Esophagus muscularis mucosa (tissue), 4 donors: ENCODE measurements at regions not wholly inside any gene's neighbourhood (a gene's known extent, or its start where the extent isn't known, plus 50 kb on each side); places are given as distances from the start of the nearest gene placed in this dataset.

Experiments
- DNase-seq: peaks from one replicate; pipeline ENCODE4 v3.0.0-alpha.2; 2017; ENCODE audit errors: extremely low spot score
- H3K27ac ChIP-seq, 4 donors: fragments of 200-600 bp; sonication (generic); replicated peaks in 1 of 4; 1 replicate in 3 of 4; 2 replicates in 1 of 4; pipeline ENCODE4 v1.5.1; 2016 to 2019; ENCODE audit warnings: mild to moderate bottlenecking in 1 of 4
- H3K27me3 ChIP-seq, 4 donors: fragments of 200-600 bp; sonication (generic); one replicate each; pipeline versions ENCODE4 v1.5.1 to v1.6.0; 2016 to 2019
- H3K36me3 ChIP-seq, 4 donors: fragments of 200-600 bp; sonication (generic); one replicate each; pipeline ENCODE4 v1.5.1; 2016 to 2019
- H3K4me1 ChIP-seq, 4 donors: fragments of 200-600 bp; sonication (generic); one replicate each; pipeline ENCODE4 v1.5.1; 2016 to 2019
- H3K4me3 ChIP-seq, 4 donors: fragments of 200-600 bp; sonication (generic); 1 replicate in 2 of 4; 2 replicates in 2 of 4; pipeline ENCODE4 v1.5.1; 2016 to 2019; ENCODE audit warnings: mild to moderate bottlenecking in 4 of 4, moderate library complexity in 1 of 4
- H3K9me3 ChIP-seq, 4 donors: fragments of 200-600 bp; sonication (generic); 1 replicate in 3 of 4; 2 replicates in 1 of 4; pipeline ENCODE4 v1.5.1; 2016 to 2019
- CTCF ChIP-seq, 3 experiments: fragments of 200-600 bp in 2 of 3; fragments of 450-650 bp in 1 of 3; sonication (generic) in 2 of 3; IDR thresholded peaks; one replicate each; pipeline ENCODE4 v1.5.1; 2017 to 2019; ENCODE audit warnings: antibody characterized with exemption in 3 of 3, mild to moderate bottlenecking in 2 of 3, moderate library complexity in 1 of 3
- EP300 ChIP-seq: sonication (generic); formaldehyde crosslinking; IDR thresholded peaks from one replicate; pipeline ENCODE4 v1.6.1; 2017; ENCODE audit warnings: antibody characterized with exemption
- POLR2A ChIP-seq: fragments of 450-650 bp; IDR thresholded peaks from one replicate; pipeline ENCODE4 v1.6.1; 2017; ENCODE audit warnings: antibody characterized with exemption, moderate library complexity, mild to moderate bottlenecking, low read depth
- POLR2AphosphoS5 ChIP-seq, 2 donors: sonication (generic); formaldehyde crosslinking; IDR thresholded peaks; one replicate each; pipeline ENCODE4 v1.6.1; 2017; ENCODE audit warnings: antibody characterized with exemption in 2 of 2
- WGBS: methylation state at CpG from one replicate; pipeline ENCODE4 v1.1.5; 2018; 5-methylcytosine and 5-hydroxymethylcytosine counted together
- intact Hi-C: fragments of 100-400 bp; cut with DNase I; formaldehyde crosslinking; loops from one replicate; pipeline ENCODE4 v1.15.1; 2023

GRCh38 chr18:37900326-37900725, 334.7 kb upstream of the CELF4 start:
- H3K27me3 ChIP-seq = no peaks in the 10 kb centered on the region
- 58% methylated on average over 2 of the region's 2 CpGs for WGBS
- intact Hi-C loops = no loop called here

GRCh38 chr18:37889963-37890362, 324.4 kb upstream of the CELF4 start:
- H3K27ac ChIP-seq = no peak overlapping the region
- H3K27me3 ChIP-seq = no peaks in the 10 kb centered on the region
- 72% methylated on average over 5 of the region's 5 CpGs for WGBS
- H3K4me3 ChIP-seq = no peak overlapping the region
- no peak for TF ChIP-seq CTCF (IDR thresholded peaks at IDR 0.05)
- TF ChIP-seq POLR2AphosphoS5 (IDR thresholded peaks at IDR 0.05) = no peak
- TF ChIP-seq POLR2A = no peak
- no peak for TF ChIP-seq EP300
- intact Hi-C loops = loop anchor here (10.0 kb wide), 1 partner anchor 185 kb away; no protein-coding TSS in a partner anchor
- H3K36me3 ChIP-seq = no peaks in the 10 kb centered on the region
- no peak for DNase-seq
- no peaks in the 10 kb centered on the region for H3K4me1 ChIP-seq
- H3K9me3 ChIP-seq = no peaks in the 10 kb centered on the region

More at GRCh38 chr18:37900326-37900725, 334.7 kb upstream of the CELF4 start:
- H3K36me3 ChIP-seq = no peaks in the 10 kb centered on the region
- no peak for DNase-seq
- no peak overlapping the region for H3K27ac ChIP-seq
- no peaks in the 10 kb centered on the region for H3K9me3 ChIP-seq
- no peak overlapping the region for H3K4me3 ChIP-seq
- TF ChIP-seq EP300 (no peak), POLR2A (no peak), POLR2AphosphoS5 (IDR thresholded peaks at IDR 0.05) (no peak), CTCF (IDR thresholded peaks at IDR 0.05) (no peak)
- H3K4me1 ChIP-seq = no peaks in the 10 kb centered on the region

- peak; percentile 87 for DNase-seq
- WGBS = 82% methylated on average over 1 of the region's 1 CpG
- Histone ChIP-seq H3K4me3 (no peak overlapping the region), H3K36me3 (no peaks in the 10 kb centered on the region), H3K4me1 (no peaks in the 10 kb centered on the region), H3K27me3 (no peaks in the 10 kb centered on the region), H3K9me3 (peaks cover 0 to 15% (median 7%) of the 10 kb centered on the region in 4 donors), H3K27ac (no peak overlapping the region)
- intact Hi-C loops = no loop called here
- TF ChIP-seq EP300 = no peak
- TF ChIP-seq CTCF (IDR thresholded peaks at IDR 0.05) = no peak
- no peak for TF ChIP-seq POLR2AphosphoS5 (IDR thresholded peaks at IDR 0.05)
- TF ChIP-seq POLR2A = no peak
Measured at GRCh38 chr18:37874721-37875120, 309.1 kb upstream of the CELF4 start.

GRCh38 chr18:37873416-37873815, 307.8 kb upstream of the CELF4 start:
- 50% methylated on average over 1 of the region's 1 CpG for WGBS
- Histone ChIP-seq H3K9me3 (peaks cover 0 to 7% (median 2%) of the 10 kb centered on the region in 4 donors), H3K27me3 (no peaks in the 10 kb centered on the region), H3K4me1 (no peaks in the 10 kb centered on the region), H3K4me3 (no peak overlapping the region), H3K27ac (no peak overlapping the region), H3K36me3 (no peaks in the 10 kb centered on the region)
- intact Hi-C loops = no loop called here
- peak; percentile 81 for DNase-seq
- TF ChIP-seq POLR2AphosphoS5 (IDR thresholded peaks at IDR 0.05) = no peak
- no peak for TF ChIP-seq EP300
- TF ChIP-seq CTCF (IDR thresholded peaks at IDR 0.05) = no peak
- no peak for TF ChIP-seq POLR2A

GRCh38 chr18:37872562-37872961, 307.0 kb upstream of the CELF4 start:
- no peaks in the 10 kb centered on the region for H3K4me1 ChIP-seq
- H3K27me3 ChIP-seq = no peaks in the 10 kb centered on the region
- intact Hi-C loops = no loop called here
- peak; percentile 64 for DNase-seq
- no peak overlapping the region for H3K27ac ChIP-seq
- TF ChIP-seq POLR2AphosphoS5 (IDR thresholded peaks at IDR 0.05) = no peak
- TF ChIP-seq CTCF (IDR thresholded peaks at IDR 0.05) = no peak
- no peak for TF ChIP-seq EP300
- TF ChIP-seq POLR2A = no peak
- H3K36me3 ChIP-seq = no peaks in the 10 kb centered on the region
- no peaks in the 10 kb centered on the region for H3K9me3 ChIP-seq
- H3K4me3 ChIP-seq = no peak overlapping the region
- 58% methylated on average over 2 of the region's 2 CpGs for WGBS
